GM12873 (cell line): ENCODE measurements at regions not wholly inside any gene's neighbourhood (a gene's known extent, or its start where the extent isn't known, plus 50 kb on each side); places are given as distances from the start of the nearest gene placed in this dataset.

Experiments
- TF ChIP-seq, protein P1 (sequence below): IDR thresholded peaks from 2 replicates; pipeline ENCODE4 v1.5.1; 2012; ENCODE audit warnings: low read depth, mild to moderate bottlenecking, moderate library complexity, low read length, control low read depth; ENCODE audit not compliant: insufficient read depth; ENCODE audit errors: missing control alignments

DNA sequence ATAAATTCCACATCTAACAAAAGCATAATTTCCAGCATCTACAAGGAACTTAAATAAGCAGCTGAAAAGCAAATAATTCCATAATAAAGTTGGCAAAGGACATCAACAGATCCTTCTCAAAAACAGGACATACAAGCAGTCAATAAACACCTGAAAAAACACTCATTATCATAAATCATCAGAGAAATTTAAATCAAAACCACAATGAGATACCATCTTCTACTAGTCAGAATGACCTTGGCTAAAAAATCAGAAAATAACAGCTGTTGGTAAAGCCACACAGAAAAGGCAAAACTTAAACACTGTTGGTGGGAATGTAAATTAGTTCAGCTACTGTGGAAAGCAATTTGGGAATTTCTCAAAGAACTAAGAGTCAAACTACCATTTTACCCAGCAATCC, 1371.1 kb upstream of the ACO1 start:
- TF ChIP-seq, protein P1, sequence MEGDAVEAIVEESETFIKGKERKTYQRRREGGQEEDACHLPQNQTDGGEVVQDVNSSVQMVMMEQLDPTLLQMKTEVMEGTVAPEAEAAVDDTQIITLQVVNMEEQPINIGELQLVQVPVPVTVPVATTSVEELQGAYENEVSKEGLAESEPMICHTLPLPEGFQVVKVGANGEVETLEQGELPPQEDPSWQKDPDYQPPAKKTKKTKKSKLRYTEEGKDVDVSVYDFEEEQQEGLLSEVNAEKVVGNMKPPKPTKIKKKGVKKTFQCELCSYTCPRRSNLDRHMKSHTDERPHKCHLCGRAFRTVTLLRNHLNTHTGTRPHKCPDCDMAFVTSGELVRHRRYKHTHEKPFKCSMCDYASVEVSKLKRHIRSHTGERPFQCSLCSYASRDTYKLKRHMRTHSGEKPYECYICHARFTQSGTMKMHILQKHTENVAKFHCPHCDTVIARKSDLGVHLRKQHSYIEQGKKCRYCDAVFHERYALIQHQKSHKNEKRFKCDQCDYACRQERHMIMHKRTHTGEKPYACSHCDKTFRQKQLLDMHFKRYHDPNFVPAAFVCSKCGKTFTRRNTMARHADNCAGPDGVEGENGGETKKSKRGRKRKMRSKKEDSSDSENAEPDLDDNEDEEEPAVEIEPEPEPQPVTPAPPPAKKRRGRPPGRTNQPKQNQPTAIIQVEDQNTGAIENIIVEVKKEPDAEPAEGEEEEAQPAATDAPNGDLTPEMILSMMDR, result no peak

GRCh38 chr9:31023847-31024246, 1360.6 kb upstream of the ACO1 start:
- TF ChIP-seq, protein P1, result no peak

- TF ChIP-seq, protein P1, result no peak
These were observed 1356.8 kb upstream of the ACO1 start for GRCh38 chr9:31027678-31028077.

DNA sequence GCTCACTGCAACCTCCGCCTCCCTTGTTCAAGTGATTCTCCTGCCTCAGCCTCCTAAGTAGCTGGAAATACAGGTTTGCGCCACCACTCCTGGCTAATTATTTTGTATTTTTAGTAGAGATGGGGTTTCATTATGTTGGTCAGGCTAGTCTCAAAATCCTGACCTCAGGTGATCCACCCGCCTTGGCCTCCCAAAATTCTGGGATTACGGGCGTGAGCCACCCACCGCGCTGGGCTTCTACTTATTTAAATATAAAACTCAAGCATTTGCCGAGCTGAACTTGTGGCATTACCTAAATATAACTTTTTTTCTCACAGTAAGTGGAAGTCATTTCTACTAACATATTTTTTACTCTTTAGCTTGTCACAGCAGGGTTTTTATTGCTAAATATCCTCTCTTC, 1356.3 kb upstream of the ACO1 start:
- TF ChIP-seq, protein P1, result no peak

GRCh38 chr9:31030741-31031202, 1353.7 kb upstream of the ACO1 start:
- TF ChIP-seq, protein P1, result no peak

- TF ChIP-seq, protein P1, result no peak
These were observed 1352.2 kb upstream of the ACO1 start for GRCh38 chr9:31032206-31032605.

- TF ChIP-seq, protein P1, result no peak
These were observed 1350.1 kb upstream of the ACO1 start for GRCh38 chr9:31034311-31034710.
